AG04450 (cell line): ENCODE measurements at regions not wholly inside any gene's neighbourhood (a gene's known extent, or its start where the extent isn't known, plus 50 kb on each side); places are given as distances from the start of the nearest gene placed in this dataset.

Experiments
- CTCF ChIA-PET: fragments of 300-600, 350-600 bp; formaldehyde crosslinking; extraction: SDS; loops from one replicate; lab custom pipeline; 2022; ENCODE audit warnings: antibody characterized with exemption, inconsistent platforms; lab: Charles Lee
- POLR2A ChIA-PET: fragments of 350-600 bp; formaldehyde crosslinking; extraction: SDS; loops from one replicate; lab custom pipeline; 2021; ENCODE audit warnings: antibody characterized with exemption, inconsistent platforms; lab: Yijun Ruan, JAX
- DNase-seq: peaks from one replicate; pipeline ENCODE4 v3.0.0-alpha.2; 2011; ENCODE audit warnings: low read depth, low spot score
- H3K27ac ChIP-seq: one replicate; pipeline ENCODE4 v1.5.1; 2012; ENCODE audit warnings: low read depth, low read length, control low read depth
- H3K27me3 ChIP-seq: one replicate; pipeline ENCODE4 v1.6.0; 2012; ENCODE audit warnings: low read length; ENCODE audit not compliant: control insufficient read depth, insufficient read depth
- H3K4me3 ChIP-seq: 2 replicates; pipeline ENCODE4 v1.5.1; 2011; ENCODE audit warnings: mild to moderate bottlenecking, low read depth, low read length, control low read depth
- H3K9me3 ChIP-seq: 2 replicates; pipeline ENCODE4 v1.5.1; 2012; ENCODE audit warnings: low read length; ENCODE audit not compliant: control insufficient read depth, insufficient read depth
- TF ChIP-seq, protein P1 (sequence below): IDR thresholded peaks from 2 replicates; pipeline ENCODE4 v1.5.1; 2011; ENCODE audit warnings: low read depth, low read length, control low read depth, inconsistent platforms

DNA sequence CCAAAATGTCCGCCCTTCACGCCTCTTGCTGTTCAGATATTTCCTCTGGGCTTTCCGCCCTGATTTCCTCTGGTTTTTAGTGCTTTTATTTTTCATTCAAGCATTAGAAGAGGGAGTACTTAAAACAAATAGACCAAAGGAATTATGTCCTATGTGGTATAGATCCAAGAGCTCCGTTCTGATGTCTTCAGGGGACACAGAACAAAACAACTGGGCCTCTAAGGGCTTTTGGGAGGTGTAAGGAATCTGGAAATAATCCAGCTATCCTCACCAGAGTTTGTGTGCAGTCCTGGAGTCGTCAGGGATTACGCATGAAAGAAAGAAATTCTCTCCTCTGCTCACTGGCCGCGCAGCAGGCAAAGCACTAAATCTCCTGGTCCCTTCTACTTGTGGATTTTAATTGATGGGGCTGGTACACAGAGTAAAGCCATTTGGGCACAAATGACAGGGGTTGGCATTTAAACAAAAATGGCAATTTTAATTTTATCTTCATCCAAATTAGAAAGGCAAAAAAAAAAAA is 999.2 kb downstream of the ADGRL3 start:
- DNase-seq = no peak
- Histone ChIP-seq H3K27me3 (no peaks in the 10 kb centered on the region), H3K27ac (no peak overlapping the region), H3K4me3 (no peak overlapping the region), H3K9me3 (peaks cover 7% of the 10 kb centered on the region)
- TF ChIP-seq, protein P1, sequence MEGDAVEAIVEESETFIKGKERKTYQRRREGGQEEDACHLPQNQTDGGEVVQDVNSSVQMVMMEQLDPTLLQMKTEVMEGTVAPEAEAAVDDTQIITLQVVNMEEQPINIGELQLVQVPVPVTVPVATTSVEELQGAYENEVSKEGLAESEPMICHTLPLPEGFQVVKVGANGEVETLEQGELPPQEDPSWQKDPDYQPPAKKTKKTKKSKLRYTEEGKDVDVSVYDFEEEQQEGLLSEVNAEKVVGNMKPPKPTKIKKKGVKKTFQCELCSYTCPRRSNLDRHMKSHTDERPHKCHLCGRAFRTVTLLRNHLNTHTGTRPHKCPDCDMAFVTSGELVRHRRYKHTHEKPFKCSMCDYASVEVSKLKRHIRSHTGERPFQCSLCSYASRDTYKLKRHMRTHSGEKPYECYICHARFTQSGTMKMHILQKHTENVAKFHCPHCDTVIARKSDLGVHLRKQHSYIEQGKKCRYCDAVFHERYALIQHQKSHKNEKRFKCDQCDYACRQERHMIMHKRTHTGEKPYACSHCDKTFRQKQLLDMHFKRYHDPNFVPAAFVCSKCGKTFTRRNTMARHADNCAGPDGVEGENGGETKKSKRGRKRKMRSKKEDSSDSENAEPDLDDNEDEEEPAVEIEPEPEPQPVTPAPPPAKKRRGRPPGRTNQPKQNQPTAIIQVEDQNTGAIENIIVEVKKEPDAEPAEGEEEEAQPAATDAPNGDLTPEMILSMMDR = no peak
- CTCF ChIA-PET = no interaction called here
- POLR2A ChIA-PET = no interaction called here

DNA sequence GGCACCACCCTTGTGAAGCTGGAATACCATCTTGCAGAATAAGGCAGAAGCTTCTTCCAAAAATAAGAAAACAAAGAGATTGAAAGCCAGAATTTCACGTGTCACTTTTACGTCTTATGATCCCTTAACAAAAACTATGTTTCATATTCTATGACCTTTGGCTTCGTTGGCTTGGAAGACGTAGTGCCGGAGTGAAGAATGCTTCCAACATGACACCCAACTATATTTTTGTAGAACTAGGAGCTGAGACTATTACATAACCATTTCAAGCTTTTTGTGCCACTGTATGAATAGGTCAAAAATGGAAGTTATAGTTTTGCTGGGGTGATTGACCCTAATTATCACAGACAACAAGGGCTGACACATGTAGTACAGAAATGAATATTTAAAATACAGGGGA is 996.2 kb downstream of the ADGRL3 start:
- ChIA-PET POLR2A (no interaction called here), CTCF (no interaction called here)
- TF ChIP-seq, protein P1 = no peak
- Histone ChIP-seq H3K27me3 (no peaks in the 10 kb centered on the region), H3K9me3 (peaks cover 2% of the 10 kb centered on the region; the same call in 1 of the 2 replicates), H3K4me3 (no peak overlapping the region), H3K27ac (no peak overlapping the region)
- no peak for DNase-seq

DNA sequence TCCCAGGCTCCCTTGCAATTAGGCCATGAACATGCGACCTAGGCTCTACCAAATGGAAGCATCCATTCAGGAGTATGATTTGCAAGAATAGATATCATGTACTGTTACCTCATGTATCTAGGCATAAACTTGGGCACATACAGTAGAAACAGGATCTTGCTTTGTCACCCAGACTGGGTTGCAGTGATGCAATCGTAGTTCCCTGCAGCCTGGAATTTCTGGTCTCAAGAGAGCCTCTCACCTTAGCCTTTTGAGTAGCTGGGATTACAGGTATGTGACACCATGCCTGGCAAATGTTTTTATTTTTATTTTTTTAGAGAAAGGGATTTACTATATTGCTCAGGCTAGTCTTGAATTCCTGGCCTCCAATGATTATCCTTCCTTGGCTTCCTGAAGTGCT is 994.2 kb downstream of the ADGRL3 start:
- no peak overlapping the region for H3K27ac ChIP-seq
- TF ChIP-seq, protein P1 = no peak
- POLR2A ChIA-PET = no interaction called here
- H3K9me3 ChIP-seq = peaks cover 2% of the 10 kb centered on the region; the same call in 1 of the 2 replicates
- H3K4me3 ChIP-seq = no peak overlapping the region
- CTCF ChIA-PET = no interaction called here
- no peaks in the 10 kb centered on the region for H3K27me3 ChIP-seq
- DNase-seq = no peak

DNA sequence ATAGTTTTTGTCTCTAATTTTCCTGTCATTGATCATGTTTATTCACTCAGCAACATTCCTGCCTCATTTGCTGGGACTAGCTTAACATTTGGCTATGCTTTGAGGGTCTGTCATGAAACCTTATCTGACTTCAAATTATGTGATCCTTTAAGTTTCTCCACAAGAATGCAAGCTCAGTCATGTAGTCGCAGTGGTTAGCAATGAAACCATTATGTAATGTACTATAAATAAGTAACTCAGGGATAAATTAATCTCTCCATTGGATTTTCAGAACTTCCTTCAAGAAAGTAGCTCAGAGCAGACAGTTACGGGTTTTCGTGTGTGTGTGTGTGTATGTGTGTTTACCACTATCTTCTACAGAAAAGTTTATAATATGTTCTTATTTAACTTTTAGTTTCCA is 993.6 kb downstream of the ADGRL3 start:
- no peak overlapping the region for H3K27ac ChIP-seq
- no peak for DNase-seq
- no peaks in the 10 kb centered on the region for H3K27me3 ChIP-seq
- TF ChIP-seq, protein P1 = no peak
- no peak overlapping the region for H3K4me3 ChIP-seq
- peaks cover 2% of the 10 kb centered on the region; the same call in 1 of the 2 replicates for H3K9me3 ChIP-seq
- CTCF ChIA-PET = no interaction called here
- POLR2A ChIA-PET = no interaction called here

DNA sequence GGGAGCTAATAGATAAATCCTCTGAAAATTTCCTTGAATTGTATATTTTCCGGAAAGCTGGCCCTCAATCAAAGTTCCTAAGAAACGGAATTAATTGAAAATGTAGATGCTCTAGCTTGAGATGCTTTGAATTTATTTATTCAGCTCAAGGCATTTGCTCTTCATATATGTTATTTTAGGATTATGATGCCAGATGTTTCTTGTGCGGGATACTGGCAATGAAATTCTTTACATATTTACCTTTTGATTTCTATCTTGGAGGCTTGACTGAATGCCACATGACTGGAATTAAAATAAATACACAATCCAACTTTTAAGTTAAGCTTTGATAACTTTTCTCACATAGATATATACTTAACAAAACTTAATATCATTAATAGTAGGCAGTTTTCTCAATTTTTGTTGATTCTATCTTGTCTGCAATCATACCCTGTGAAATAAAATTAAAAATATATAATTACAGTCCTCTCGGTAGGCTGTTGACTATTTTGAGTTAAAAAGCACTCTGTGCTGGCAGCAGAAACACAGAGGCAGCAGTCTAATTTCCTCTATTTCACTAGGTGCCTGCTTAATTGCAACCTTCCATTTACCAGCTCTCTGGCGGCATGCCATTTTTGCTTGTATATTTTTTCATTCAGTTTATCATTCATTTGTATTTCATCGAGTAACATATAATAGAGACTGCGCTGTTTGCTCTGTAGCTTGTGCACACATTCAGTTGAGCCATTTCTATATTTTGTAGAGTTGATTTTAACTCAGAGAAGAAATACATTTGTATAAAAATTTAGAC is 991.5 kb downstream of the ADGRL3 start:
- Histone ChIP-seq H3K4me3 (no peak overlapping the region), H3K27me3 (no peaks in the 10 kb centered on the region), H3K27ac (no peak overlapping the region), H3K9me3 (0 out of 2 replicates have a peak, but pooled peaks cover 2% of the 10 kb centered on the region)
- TF ChIP-seq, protein P1 = no peak
- ChIA-PET POLR2A (no interaction called here), CTCF (no interaction called here)
- DNase-seq = no peak
